DOHH2 (cell line): ENCODE measurements at regions not wholly inside any gene's neighbourhood (a gene's known extent, or its start where the extent isn't known, plus 50 kb on each side); places are given as distances from the start of the nearest gene placed in this dataset.

Experiments
- CTCF ChIP-seq: fragments of 200-600 bp; sonication (generic); IDR thresholded peaks from one replicate; pipeline ENCODE4 v1.5.1; 2014; ENCODE audit warnings: antibody characterized with exemption, mild to moderate bottlenecking, low read depth, low read length; ENCODE audit not compliant: poor library complexity, severe bottlenecking
- EZH2phosphoT487 ChIP-seq: fragments of 200-600 bp; sonication (generic); IDR thresholded peaks from 2 replicates; pipeline ENCODE4 v1.6.1; 2017; ENCODE audit warnings: borderline replicate concordance, mild to moderate bottlenecking, antibody characterized with exemption, low read length, moderate library complexity, mixed read lengths

GRCh38 chr1:115429241-115429640, 91.2 kb upstream of the NGF start:
- TF ChIP-seq EZH2phosphoT487 (no peak), CTCF (no peak)
